Left lung (tissue), 4 donors: ENCODE measurements at regions not wholly inside any gene's neighbourhood (a gene's known extent, or its start where the extent isn't known, plus 50 kb on each side); places are given as distances from the start of the nearest gene placed in this dataset.

Experiments
- ATAC-seq: fragments of 200-7000 bp; cut with Tn5 transposase; one replicate; pipeline ENCODE4 v1.9.1; 2020; ENCODE audit warnings: moderate library complexity
- DNase-seq, 4 donors: peaks; one replicate each; pipeline ENCODE4 v3.0.0-alpha.2; 2013 to 2020
- H3K27ac ChIP-seq, 2 donors: fragments of 200-600 bp; sonication (generic) in 1 of 2; one replicate each; pipeline versions ENCODE4 v1.5.0 to v1.8.0; 2020 to 2021
- H3K27me3 ChIP-seq, 2 donors: fragments of 200-600 bp; sonication (generic) in 1 of 2; one replicate each; pipeline versions ENCODE4 v1.5.0 to v1.8.0; 2020 to 2021
- H3K36me3 ChIP-seq, 2 donors: fragments of 200-600 bp; sonication (generic) in 1 of 2; one replicate each; pipeline versions ENCODE4 v1.5.0 to v1.8.0; 2020 to 2021
- H3K4me1 ChIP-seq, 2 donors: fragments of 200-600 bp; one replicate each; pipeline ENCODE4 v1.8.0; 2021
- H3K4me3 ChIP-seq, 2 donors: fragments of 200-600 bp; sonication (generic) in 1 of 2; one replicate each; pipeline versions ENCODE4 v1.5.0 to v1.8.0; 2020 to 2021; ENCODE audit warnings: mild to moderate bottlenecking in 1 of 2
- H3K9me3 ChIP-seq, 2 donors: fragments of 200-600 bp; sonication (generic) in 1 of 2; one replicate each; pipeline versions ENCODE4 v1.5.0 to v1.8.0; 2020 to 2021
- intact Hi-C, 2 donors: fragments of 100-400 bp; cut with DNase I; formaldehyde crosslinking; loops; one replicate each; pipeline versions ENCODE4 v1.11.2 to v1.14.2; 2022
- TF ChIP-seq, protein P1 (sequence below), 2 donors: fragments of 200-600 bp; sonication (generic) in 1 of 2; IDR thresholded peaks; one replicate each; pipeline versions ENCODE4 v1.5.0 to v1.8.0; 2021; ENCODE audit warnings: antibody characterized with exemption in 2 of 2
- donor health status: DM: no; HTN: yes; CAD: no.
- donor health status: DM: no; HTN: no; CAD: no.

DNA sequence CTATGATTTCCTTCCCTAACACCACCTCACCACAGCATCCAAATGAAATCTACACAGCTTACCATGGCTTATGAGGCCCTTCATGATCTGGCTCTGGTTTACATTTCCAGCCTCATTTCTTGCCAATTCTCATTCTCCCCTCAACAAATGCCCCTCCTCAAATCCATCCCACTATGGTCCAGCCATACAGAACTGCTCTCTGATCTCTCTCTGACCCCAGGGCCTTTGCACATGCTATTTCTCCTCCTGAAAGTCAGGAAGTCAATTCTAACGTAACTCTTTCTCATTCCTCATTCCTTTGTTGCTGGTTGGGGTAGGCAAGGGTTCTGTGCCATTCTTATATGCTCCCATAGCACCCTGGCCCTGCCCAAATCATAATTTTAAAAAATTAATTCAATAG, 120.0 kb downstream of the LRIG2 start:
- no peaks in the 10 kb centered on the region for H3K9me3 ChIP-seq
- intact Hi-C loops: no loop called here
- H3K4me1 ChIP-seq: no peaks in the 10 kb centered on the region
- TF ChIP-seq, protein P1, sequence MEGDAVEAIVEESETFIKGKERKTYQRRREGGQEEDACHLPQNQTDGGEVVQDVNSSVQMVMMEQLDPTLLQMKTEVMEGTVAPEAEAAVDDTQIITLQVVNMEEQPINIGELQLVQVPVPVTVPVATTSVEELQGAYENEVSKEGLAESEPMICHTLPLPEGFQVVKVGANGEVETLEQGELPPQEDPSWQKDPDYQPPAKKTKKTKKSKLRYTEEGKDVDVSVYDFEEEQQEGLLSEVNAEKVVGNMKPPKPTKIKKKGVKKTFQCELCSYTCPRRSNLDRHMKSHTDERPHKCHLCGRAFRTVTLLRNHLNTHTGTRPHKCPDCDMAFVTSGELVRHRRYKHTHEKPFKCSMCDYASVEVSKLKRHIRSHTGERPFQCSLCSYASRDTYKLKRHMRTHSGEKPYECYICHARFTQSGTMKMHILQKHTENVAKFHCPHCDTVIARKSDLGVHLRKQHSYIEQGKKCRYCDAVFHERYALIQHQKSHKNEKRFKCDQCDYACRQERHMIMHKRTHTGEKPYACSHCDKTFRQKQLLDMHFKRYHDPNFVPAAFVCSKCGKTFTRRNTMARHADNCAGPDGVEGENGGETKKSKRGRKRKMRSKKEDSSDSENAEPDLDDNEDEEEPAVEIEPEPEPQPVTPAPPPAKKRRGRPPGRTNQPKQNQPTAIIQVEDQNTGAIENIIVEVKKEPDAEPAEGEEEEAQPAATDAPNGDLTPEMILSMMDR (IDR thresholded peaks at IDR 0.05): no peak
- H3K27ac ChIP-seq: no peak overlapping the region
- no peak overlapping the region for H3K4me3 ChIP-seq
- DNase-seq: no peak
- H3K27me3 ChIP-seq: no peaks in the 10 kb centered on the region
- ATAC-seq: no peak
- H3K36me3 ChIP-seq: no peaks in the 10 kb centered on the region

DNA sequence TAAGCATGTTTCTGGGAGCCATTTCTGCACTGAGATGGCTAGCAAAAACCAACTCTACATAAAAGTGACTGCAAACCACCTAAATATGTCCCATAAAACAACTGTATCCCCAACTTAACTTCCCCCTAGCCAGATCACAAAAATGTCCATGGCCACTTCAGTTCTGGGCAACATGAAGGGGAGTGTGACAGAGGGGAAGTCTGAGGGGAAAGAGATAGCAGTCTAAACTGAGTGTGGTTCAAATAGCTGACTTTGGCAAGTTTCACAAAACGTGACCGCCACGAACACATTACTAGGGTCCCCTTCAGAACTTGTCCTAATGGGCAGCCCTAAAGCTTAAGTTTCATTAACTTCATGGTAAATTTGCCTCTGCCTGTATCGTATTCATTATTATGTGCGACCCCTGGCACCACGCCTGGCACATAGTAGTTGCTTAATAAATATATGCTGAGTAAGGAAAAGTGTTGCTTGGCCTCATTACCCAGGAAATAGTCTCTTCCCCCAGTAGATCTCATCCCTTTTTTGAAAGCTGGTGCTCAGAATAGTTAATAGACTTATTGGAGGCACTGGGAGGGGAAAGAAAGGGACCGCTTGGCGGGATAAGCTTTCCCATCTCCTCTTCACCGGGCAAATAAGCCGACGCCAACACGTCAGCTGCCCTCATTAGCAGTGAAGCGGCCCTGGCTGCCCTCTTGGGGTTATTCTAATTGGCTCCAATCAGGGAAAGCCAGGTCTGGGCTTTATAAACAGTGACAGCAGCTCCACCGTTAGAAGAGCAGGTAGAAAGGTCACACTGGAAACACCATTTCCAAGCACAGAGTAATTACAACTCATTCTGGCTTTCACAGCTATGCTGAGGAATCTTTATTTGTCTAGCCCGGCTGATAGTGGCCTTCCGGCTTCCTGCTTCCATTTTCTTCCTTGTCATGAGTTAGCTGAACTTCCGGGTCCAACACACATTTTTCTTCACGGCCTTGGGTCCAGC, 122.1 kb downstream of the LRIG2 start:
- no peaks in the 10 kb centered on the region for H3K27me3 ChIP-seq
- TF ChIP-seq, protein P1 (IDR thresholded peaks at IDR 0.05): no peak
- H3K9me3 ChIP-seq: no peaks in the 10 kb centered on the region
- DNase-seq: no peak
- H3K36me3 ChIP-seq: no peaks in the 10 kb centered on the region
- ATAC-seq: no peak
- H3K27ac ChIP-seq: no peak overlapping the region
- intact Hi-C loops: no loop called here
- no peak overlapping the region for H3K4me3 ChIP-seq
- H3K4me1 ChIP-seq: no peaks in the 10 kb centered on the region

DNA sequence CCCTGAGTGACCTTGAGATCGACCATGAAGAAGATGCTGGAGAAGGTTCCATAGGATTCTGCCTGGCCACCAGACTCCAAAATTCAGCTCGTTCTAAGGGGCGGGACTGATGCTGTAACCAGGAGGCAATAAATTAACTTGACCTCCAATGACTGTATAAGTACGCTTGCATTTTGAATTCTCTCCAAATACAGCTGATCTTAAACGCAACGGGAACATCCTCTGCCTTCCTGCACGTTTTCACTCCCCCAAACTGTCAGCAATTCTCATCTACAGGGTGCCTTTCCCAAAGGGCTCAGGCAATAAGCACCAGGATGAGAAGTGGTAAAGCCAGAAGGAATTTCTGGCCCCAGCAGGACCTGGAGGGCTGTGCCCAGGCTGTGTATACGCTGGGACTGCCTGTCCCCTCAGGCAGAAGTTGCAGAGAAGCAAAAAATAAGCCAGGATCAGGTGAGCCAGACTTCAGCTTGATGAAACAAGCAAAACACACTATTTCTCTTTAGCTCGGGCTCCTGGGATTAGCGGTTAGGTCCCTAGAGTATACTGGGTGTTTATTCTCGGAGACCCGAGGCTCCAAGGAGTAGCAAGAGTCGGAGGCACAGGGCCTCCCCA, 124.8 kb downstream of the LRIG2 start:
- H3K4me3 ChIP-seq: no peak overlapping the region
- no peaks in the 10 kb centered on the region for H3K36me3 ChIP-seq
- H3K4me1 ChIP-seq: no peaks in the 10 kb centered on the region
- no peak overlapping the region for H3K27ac ChIP-seq
- ATAC-seq (no peak), DNase-seq (no peak)
- TF ChIP-seq, protein P1 (IDR thresholded peaks at IDR 0.05): no peak
- no peaks in the 10 kb centered on the region for H3K9me3 ChIP-seq
- intact Hi-C loops: no loop called here
- no peaks in the 10 kb centered on the region for H3K27me3 ChIP-seq

DNA sequence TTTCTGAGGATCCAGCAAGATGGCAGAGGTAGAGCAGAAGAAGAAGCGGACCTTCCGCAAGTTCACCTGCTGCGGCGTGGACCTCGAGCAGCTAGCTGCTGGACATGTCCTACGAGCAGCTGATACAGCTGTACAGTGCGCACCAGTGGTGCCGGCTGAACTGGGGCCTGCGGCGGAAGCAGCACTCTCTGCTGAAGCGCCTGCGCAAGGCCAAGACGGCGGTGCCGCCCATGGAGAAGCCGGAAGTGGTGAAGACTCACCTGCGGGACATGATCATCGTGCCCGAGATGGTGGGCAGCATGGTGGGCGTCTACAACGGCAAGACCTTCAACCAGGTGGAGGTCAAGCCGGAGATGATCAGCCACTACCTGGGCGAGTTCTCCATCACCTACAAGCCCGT, 125.8 kb downstream of the LRIG2 start:
- Histone ChIP-seq H3K36me3 (no peaks in the 10 kb centered on the region), H3K4me3 (no peak overlapping the region), H3K4me1 (no peaks in the 10 kb centered on the region), H3K9me3 (no peaks in the 10 kb centered on the region), H3K27me3 (no peaks in the 10 kb centered on the region), H3K27ac (no peak overlapping the region)
- intact Hi-C loops: no loop called here
- DNase-seq (no peak), ATAC-seq (no peak)
- TF ChIP-seq, protein P1 (IDR thresholded peaks at IDR 0.05): no peak

DNA sequence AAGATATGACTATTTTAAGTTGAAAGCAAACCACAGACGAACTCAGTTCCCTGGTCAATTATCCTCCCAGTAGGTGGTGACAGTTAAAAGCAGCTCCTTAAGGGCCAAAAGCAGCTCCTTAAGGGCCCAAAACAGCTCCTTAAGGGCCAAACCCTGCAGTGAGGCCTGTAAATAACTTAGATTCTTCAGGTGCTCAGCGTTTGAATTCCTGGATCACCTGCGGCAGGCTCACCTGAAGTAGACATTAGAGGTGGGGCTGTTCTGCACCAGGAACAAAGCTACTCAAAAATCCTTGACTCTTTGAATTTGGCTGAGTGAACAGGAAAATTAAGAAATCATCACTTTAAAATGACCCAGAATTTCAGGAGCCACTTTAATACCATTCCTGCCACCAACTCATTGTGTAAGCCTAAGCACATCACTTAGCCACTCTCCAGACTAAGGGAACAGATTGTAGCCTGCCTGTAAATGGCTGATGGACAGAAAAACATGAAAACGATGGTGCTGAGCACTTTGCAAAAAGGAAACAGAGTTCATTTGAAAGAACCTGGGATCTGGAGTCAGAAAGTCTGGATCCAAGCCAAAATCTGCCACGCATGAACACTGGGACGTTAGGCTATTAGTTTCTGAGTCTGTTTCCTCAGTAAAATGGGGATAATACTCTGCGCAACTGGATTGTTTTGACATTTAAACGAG, 126.9 kb downstream of the LRIG2 start:
- Histone ChIP-seq H3K4me1 (no peaks in the 10 kb centered on the region), H3K27me3 (no peaks in the 10 kb centered on the region), H3K4me3 (no peak overlapping the region), H3K27ac (peak overlapping the region; percentile 33 to 45), H3K36me3 (no peaks in the 10 kb centered on the region), H3K9me3 (no peaks in the 10 kb centered on the region)
- TF ChIP-seq, protein P1 (IDR thresholded peaks at IDR 0.05): no peak
- ATAC-seq (peak; percentile 95), DNase-seq (peak in 2 of 4 donors; percentile 63 to 64)
- intact Hi-C loops: no loop called here
